HPDE6-E6E7 (cell line): ENCODE measurements at regions not wholly inside any gene's neighbourhood (a gene's known extent, or its start where the extent isn't known, plus 50 kb on each side); places are given as distances from the start of the nearest gene placed in this dataset.

Source experiments
- DNase-seq: peaks from one replicate; pipeline ENCODE4 v3.0.0; 2011; ENCODE audit warnings: missing footprints; ENCODE audit errors: extremely low spot score

GRCh38 chr16:85556456-85557082, 56.6 kb upstream of the GSE1 start:
- DNase-seq = peak; percentile 35

GRCh38 chr16:85557083-85557970, 55.8 kb upstream of the GSE1 start:
- DNase-seq = peak; percentile 67

- DNase-seq = peak; percentile 58
Measured at GRCh38 chr16:85557971-85558657, 55.0 kb upstream of the GSE1 start.

- no peak for DNase-seq
Measured at GRCh38 chr16:85560932-85561247, 52.2 kb upstream of the GSE1 start.

GRCh38 chr16:85561248-85562092, 51.7 kb upstream of the GSE1 start:
- no peak for DNase-seq

GRCh38 chr16:85562093-85562786, 50.9 kb upstream of the GSE1 start:
- no peak for DNase-seq

- DNase-seq = no peak
Measured at GRCh38 chr16:85563034-85563433, 50.1 kb upstream of the GSE1 start.
